HG03139 (cell line): ENCODE measurements at regions not wholly inside any gene's neighbourhood (a gene's known extent, or its start where the extent isn't known, plus 50 kb on each side); places are given as distances from the start of the nearest gene placed in this dataset.
"Not testable (repeated sequence)": the region's sequence is repeated elsewhere in the genome, so short reads cannot be mapped to it uniquely, and the experiment has no call there.

Source experiments
- ATAC-seq: cut with Tn5 transposase; IDR thresholded peaks from one replicate; pipeline ENCODE4 v1.9.1; 2021; ENCODE audit not compliant: unreplicated experiment

- no peak for ATAC-seq
These were observed 96.5 kb downstream of the PPIAL4G start for GRCh38 chr1:148386617-148387016.

- ATAC-seq, result not testable (repeated sequence)
These were observed 97.1 kb downstream of the PPIAL4G start for GRCh38 chr1:148386031-148386398.

GRCh38 chr1:148385371-148386030 is 97.6 kb downstream of the PPIAL4G start:
- no peak for ATAC-seq

GRCh38 chr1:148383966-148384365 is 99.1 kb downstream of the PPIAL4G start:
- ATAC-seq, result no peak

- ATAC-seq, result no peak
These were observed 103.4 kb downstream of the PPIAL4G start for GRCh38 chr1:148379697-148380096.

- no peak for ATAC-seq
These were observed 104.0 kb downstream of the PPIAL4G start for GRCh38 chr1:148379170-148379500.

- ATAC-seq, result not testable (repeated sequence)
These were observed 105.1 kb downstream of the PPIAL4G start for GRCh38 chr1:148377992-148378391.

- ATAC-seq, result not testable (repeated sequence)
These were observed 106.1 kb downstream of the PPIAL4G start for GRCh38 chr1:148377045-148377444.

GRCh38 chr1:148374101-148374500 is 109.0 kb downstream of the PPIAL4G start:
- no peak for ATAC-seq

- ATAC-seq, result no peak
These were observed 109.7 kb downstream of the PPIAL4G start for GRCh38 chr1:148373192-148373925.

- no peak for ATAC-seq
These were observed 110.4 kb downstream of the PPIAL4G start for GRCh38 chr1:148372731-148373130.

GRCh38 chr1:148372051-148372726 is 110.9 kb downstream of the PPIAL4G start:
- not testable (repeated sequence) for ATAC-seq

- not testable (repeated sequence) for ATAC-seq
These were observed 111.5 kb downstream of the PPIAL4G start for GRCh38 chr1:148371551-148371994.

GRCh38 chr1:148370661-148371060 is 112.4 kb downstream of the PPIAL4G start:
- ATAC-seq, result not testable (repeated sequence)

GRCh38 chr1:148367596-148367995 is 115.5 kb downstream of the PPIAL4G start:
- no peak for ATAC-seq

GRCh38 chr1:148366136-148366753 is 116.9 kb downstream of the PPIAL4G start:
- not testable (repeated sequence) for ATAC-seq

- ATAC-seq, result not testable (repeated sequence)
These were observed 118.0 kb downstream of the PPIAL4G start for GRCh38 chr1:148365151-148365550.

GRCh38 chr1:148363979-148364378 is 119.1 kb downstream of the PPIAL4G start:
- ATAC-seq, result not testable (repeated sequence)

- ATAC-seq, result no peak
These were observed 119.7 kb downstream of the PPIAL4G start for GRCh38 chr1:148363439-148363810.

- no peak for ATAC-seq
These were observed 120.3 kb downstream of the PPIAL4G start for GRCh38 chr1:148362626-148363438.

- no peak for ATAC-seq
These were observed 120.9 kb downstream of the PPIAL4G start for GRCh38 chr1:148362216-148362611.
